ENCODE measurements at regions not wholly inside any gene's neighbourhood (a gene's known extent, or its start where the extent isn't known, plus 50 kb on each side); places are given as distances from the start of the nearest gene placed in this dataset.
"Not testable (repeated sequence)": the region's sequence is repeated elsewhere in the genome, so short reads cannot be mapped to it uniquely, and the experiment has no call there.

DNA sequence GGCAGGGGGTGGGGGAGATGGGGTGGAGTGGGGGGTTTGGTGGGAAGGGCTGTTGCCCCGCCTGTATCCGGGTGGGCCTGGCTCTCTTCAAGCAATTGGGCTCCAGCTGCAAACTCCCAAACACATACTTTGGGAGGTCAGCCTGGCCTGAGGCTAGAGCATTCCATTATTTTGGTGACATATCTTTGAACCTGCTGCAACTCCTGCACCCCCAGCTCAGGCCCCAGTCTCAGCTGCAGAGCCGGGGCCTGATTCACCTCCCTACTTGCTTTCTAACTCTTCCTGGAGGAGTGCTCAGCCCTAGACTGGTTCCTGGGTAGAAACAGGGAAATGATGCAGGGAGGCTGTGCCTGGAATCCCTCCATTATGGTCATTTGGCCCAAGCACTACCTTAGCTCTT, 140.8 kb upstream of the PRR23C start:
- Mint-ChIP-seq H3K4me3 (no peak overlapping the region), H3K4me1 (no peaks in the 10 kb centered on the region), H3K27me3 (no peaks in the 10 kb centered on the region), H3K36me3 (ENCODE audit: low read depth) (no peaks in the 10 kb centered on the region), H3K27ac (no peak overlapping the region)
- DNase-seq = no peak
- no peak for ATAC-seq
- H3K9me3 ChIP-seq (ENCODE audit: control insufficient read depth, low read length, poor library complexity, severe bottlenecking) = no peaks in the 10 kb centered on the region

GRCh38 chr3:139187154-139187553, 142.5 kb upstream of the PRR23C start:
- H3K27ac Mint-ChIP-seq = no peak overlapping the region

GRCh38 chr3:139187648-139188047, 143.0 kb upstream of the PRR23C start:
- Mint-ChIP-seq H3K36me3 (ENCODE audit: low read depth) (no peaks in the 10 kb centered on the region), H3K27ac (no peak overlapping the region), H3K27me3 (no peaks in the 10 kb centered on the region), H3K4me3 (no peak overlapping the region), H3K4me1 (no peaks in the 10 kb centered on the region)
- ATAC-seq (no peak), DNase-seq (no peak)
- H3K9me3 ChIP-seq (ENCODE audit: control insufficient read depth, low read length, poor library complexity, severe bottlenecking) = no peaks in the 10 kb centered on the region

More at GRCh38 chr3:139187154-139187553, 142.5 kb upstream of the PRR23C start:
- no peaks in the 10 kb centered on the region for H3K4me1 Mint-ChIP-seq
- H3K9me3 ChIP-seq (ENCODE audit: control insufficient read depth, low read length, poor library complexity, severe bottlenecking) = no peaks in the 10 kb centered on the region
- H3K36me3 Mint-ChIP-seq (ENCODE audit: low read depth) = no peaks in the 10 kb centered on the region
- H3K4me3 Mint-ChIP-seq = no peak overlapping the region
- DNase-seq = no peak
- no peaks in the 10 kb centered on the region for H3K27me3 Mint-ChIP-seq
- no peak for ATAC-seq

GRCh38 chr3:139189943-139190342, 145.3 kb upstream of the PRR23C start:
- no peaks in the 10 kb centered on the region for H3K9me3 ChIP-seq (ENCODE audit: control insufficient read depth, low read length, poor library complexity, severe bottlenecking)
- no peaks in the 10 kb centered on the region for H3K27me3 Mint-ChIP-seq
- no peaks in the 10 kb centered on the region for H3K4me1 Mint-ChIP-seq
- H3K27ac Mint-ChIP-seq = no peak overlapping the region
- no peak for DNase-seq
- ATAC-seq = no peak
- no peaks in the 10 kb centered on the region for H3K36me3 Mint-ChIP-seq (ENCODE audit: low read depth)
- no peak overlapping the region for H3K4me3 Mint-ChIP-seq

DNA sequence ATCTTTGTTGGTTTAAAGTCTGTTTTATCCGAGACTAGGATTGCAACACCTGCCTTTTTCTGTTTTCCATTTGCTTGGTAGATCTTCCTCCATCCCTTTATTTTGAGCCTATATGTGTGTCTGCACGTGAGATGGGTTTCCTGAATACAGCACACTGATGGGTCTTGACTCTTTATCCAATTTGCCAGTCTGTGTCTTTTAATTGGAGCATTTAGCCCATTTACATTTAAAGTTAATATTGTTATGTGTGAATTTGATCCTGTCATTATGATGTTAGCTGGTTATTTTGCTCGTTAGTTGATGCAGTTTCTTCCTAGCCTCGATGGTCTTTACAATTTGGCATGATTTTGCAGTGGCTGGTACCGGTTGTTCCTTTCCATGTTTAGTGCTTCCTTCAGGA, 149.4 kb upstream of the MRPS22 start:
- H3K4me3 Mint-ChIP-seq; H3K27me3 Mint-ChIP-seq; DNase-seq; H3K9me3 ChIP-seq (ENCODE audit: control insufficient read depth, low read length, poor library complexity, severe bottlenecking); H3K36me3 Mint-ChIP-seq (ENCODE audit: low read depth); H3K4me1 Mint-ChIP-seq; ATAC-seq; H3K27ac Mint-ChIP-seq: not testable (repeated sequence)

DNA sequence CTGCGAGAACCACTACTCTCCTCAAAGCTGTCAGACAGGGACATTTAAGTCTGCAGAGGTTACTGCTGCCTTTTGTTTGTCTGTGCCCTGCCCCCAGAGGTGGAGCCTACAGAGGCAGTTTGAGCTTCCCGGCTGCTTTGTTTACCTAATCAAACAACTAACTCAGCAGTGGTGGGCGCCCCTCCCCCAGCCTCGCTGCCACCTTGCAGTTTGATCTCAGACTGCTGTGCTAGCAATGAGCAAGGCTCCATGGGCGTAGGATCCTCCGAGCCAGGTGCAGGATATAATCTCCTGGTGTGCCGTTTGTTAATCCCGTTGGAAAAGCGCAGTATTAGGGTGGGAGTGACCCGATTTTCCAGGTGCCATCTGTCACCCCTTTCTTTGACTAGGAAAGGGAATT, 147.7 kb upstream of the MRPS22 start:
- not testable (repeated sequence) for ATAC-seq; H3K4me3 Mint-ChIP-seq; H3K9me3 ChIP-seq (ENCODE audit: control insufficient read depth, low read length, poor library complexity, severe bottlenecking); H3K4me1 Mint-ChIP-seq; H3K36me3 Mint-ChIP-seq (ENCODE audit: low read depth); H3K27ac Mint-ChIP-seq; DNase-seq; H3K27me3 Mint-ChIP-seq

DNA sequence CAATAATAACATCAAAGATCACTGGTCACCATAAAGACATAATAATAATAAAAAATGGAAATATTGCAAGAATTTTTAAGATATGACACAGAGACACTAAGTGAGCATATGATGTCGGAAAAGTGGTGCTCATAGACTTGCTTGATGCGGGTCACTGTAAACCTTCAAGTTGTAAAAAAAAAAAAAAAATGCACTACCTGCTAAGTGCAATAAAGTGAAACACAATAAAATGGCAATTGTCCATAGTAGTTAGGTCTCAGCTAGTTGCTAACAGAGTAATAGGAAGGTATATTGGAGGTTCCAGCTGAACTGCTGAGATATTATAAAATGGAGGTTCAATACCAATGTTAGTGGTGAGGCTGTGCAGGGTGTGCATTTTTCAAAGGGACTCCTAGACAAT, 146.6 kb upstream of the MRPS22 start:
- ATAC-seq = no peak
- DNase-seq = no peak
- Mint-ChIP-seq H3K36me3 (ENCODE audit: low read depth) (no peaks in the 10 kb centered on the region), H3K27ac (no peak overlapping the region), H3K4me3 (no peak overlapping the region), H3K27me3 (no peaks in the 10 kb centered on the region), H3K4me1 (no peaks in the 10 kb centered on the region)
- H3K9me3 ChIP-seq (ENCODE audit: control insufficient read depth, low read length, poor library complexity, severe bottlenecking) = no peaks in the 10 kb centered on the region

- no peak for ATAC-seq
- no peaks in the 10 kb centered on the region for H3K4me1 Mint-ChIP-seq
- no peak overlapping the region for H3K27ac Mint-ChIP-seq
- no peaks in the 10 kb centered on the region for H3K36me3 Mint-ChIP-seq (ENCODE audit: low read depth)
- H3K27me3 Mint-ChIP-seq = no peaks in the 10 kb centered on the region
- H3K4me3 Mint-ChIP-seq = no peak overlapping the region
- no peak for DNase-seq
- no peaks in the 10 kb centered on the region for H3K9me3 ChIP-seq (ENCODE audit: control insufficient read depth, low read length, poor library complexity, severe bottlenecking)
These were observed 145.6 kb upstream of the MRPS22 start for GRCh38 chr3:139198186-139198585.

- H3K27ac Mint-ChIP-seq = no peak overlapping the region
- ATAC-seq = no peak
- H3K4me1 Mint-ChIP-seq = no peaks in the 10 kb centered on the region
- no peak for DNase-seq
- H3K27me3 Mint-ChIP-seq = no peaks in the 10 kb centered on the region
- H3K36me3 Mint-ChIP-seq (ENCODE audit: low read depth) = no peaks in the 10 kb centered on the region
- no peaks in the 10 kb centered on the region for H3K9me3 ChIP-seq (ENCODE audit: control insufficient read depth, low read length, poor library complexity, severe bottlenecking)
- no peak overlapping the region for H3K4me3 Mint-ChIP-seq
These were observed 144.9 kb upstream of the MRPS22 start for GRCh38 chr3:139198929-139199328.

- ATAC-seq = no peak
- H3K9me3 ChIP-seq (ENCODE audit: control insufficient read depth, low read length, poor library complexity, severe bottlenecking) = no peaks in the 10 kb centered on the region
- DNase-seq = no peak
- Mint-ChIP-seq H3K27me3 (no peaks in the 10 kb centered on the region), H3K27ac (no peak overlapping the region), H3K4me1 (no peaks in the 10 kb centered on the region), H3K36me3 (ENCODE audit: low read depth) (no peaks in the 10 kb centered on the region), H3K4me3 (no peak overlapping the region)
These were observed 144.3 kb upstream of the MRPS22 start for GRCh38 chr3:139199421-139200010.

DNA sequence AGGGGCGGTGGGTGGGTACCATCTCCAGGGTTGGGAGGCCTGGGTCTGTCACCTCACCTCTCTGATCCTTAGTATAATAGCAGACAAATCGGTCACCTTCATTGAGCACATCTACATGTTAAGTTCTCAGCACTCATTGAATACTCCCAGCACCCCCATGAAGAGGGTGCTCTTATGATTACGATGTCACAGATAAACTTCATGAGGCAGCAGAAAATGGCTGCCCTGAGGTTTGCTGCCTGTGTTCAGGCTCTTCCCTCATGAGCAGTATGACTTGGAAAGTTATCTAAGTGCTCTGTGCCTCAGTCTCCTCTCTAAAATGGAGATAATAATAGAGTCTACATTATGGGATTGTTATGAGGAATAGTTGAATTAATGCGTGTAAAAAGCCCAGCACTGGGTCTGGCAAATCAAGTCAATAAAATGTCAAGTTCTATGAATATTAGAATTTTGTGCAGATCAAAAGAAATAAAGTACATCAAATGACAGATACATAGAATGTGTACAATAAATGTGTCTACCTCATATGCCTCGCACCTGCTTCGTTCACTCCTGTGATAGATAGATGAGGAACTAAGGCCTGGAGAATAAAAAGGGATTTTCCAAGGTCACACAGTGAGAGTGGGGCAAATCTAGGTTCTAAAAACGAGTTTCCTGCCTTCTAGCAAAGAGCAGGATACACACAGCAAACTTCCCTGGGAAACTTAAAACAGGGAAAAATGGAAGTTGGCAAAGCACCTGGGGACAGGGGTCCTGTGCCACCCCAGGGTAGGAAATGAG, 142.2 kb upstream of the MRPS22 start:
- no peaks in the 10 kb centered on the region for H3K4me1 Mint-ChIP-seq
- no peak for DNase-seq
- no peaks in the 10 kb centered on the region for H3K9me3 ChIP-seq (ENCODE audit: control insufficient read depth, low read length, poor library complexity, severe bottlenecking)

GRCh38 chr3:139202226-139202958, 141.4 kb upstream of the MRPS22 start:
- DNase-seq (no peak), ATAC-seq (no peak)
- peaks cover 4% of the 10 kb centered on the region for H3K27me3 Mint-ChIP-seq
- H3K36me3 Mint-ChIP-seq (ENCODE audit: low read depth) = peaks cover 2% of the 10 kb centered on the region
- H3K4me1 Mint-ChIP-seq = no peaks in the 10 kb centered on the region
- no peak overlapping the region for H3K27ac Mint-ChIP-seq
- no peak overlapping the region for H3K4me3 Mint-ChIP-seq
- no peaks in the 10 kb centered on the region for H3K9me3 ChIP-seq (ENCODE audit: control insufficient read depth, low read length, poor library complexity, severe bottlenecking)

More for the DNA sequence above, 142.2 kb upstream of the MRPS22 start:
- ATAC-seq = no peak
- Mint-ChIP-seq H3K4me3 (no peak overlapping the region), H3K27me3 (peaks cover 1% of the 10 kb centered on the region), H3K36me3 (ENCODE audit: low read depth) (peaks cover 2% of the 10 kb centered on the region), H3K27ac (no peak overlapping the region)

- peaks cover 2% of the 10 kb centered on the region for H3K36me3 Mint-ChIP-seq (ENCODE audit: low read depth)
- H3K9me3 ChIP-seq (ENCODE audit: control insufficient read depth, low read length, poor library complexity, severe bottlenecking) = no peaks in the 10 kb centered on the region
- DNase-seq (no peak), ATAC-seq (no peak)
- no peaks in the 10 kb centered on the region for H3K4me1 Mint-ChIP-seq
- H3K27me3 Mint-ChIP-seq = peaks cover 4% of the 10 kb centered on the region
- no peak overlapping the region for H3K27ac Mint-ChIP-seq
- no peak overlapping the region for H3K4me3 Mint-ChIP-seq
These were observed 140.9 kb upstream of the MRPS22 start for GRCh38 chr3:139202959-139203349.
